NCI-H2196 (cell line): ENCODE measurements at regions not wholly inside any gene's neighbourhood (a gene's known extent, or its start where the extent isn't known, plus 50 kb on each side); places are given as distances from the start of the nearest gene placed in this dataset.

Experiments used
- DNase-seq: peaks from one replicate; lab custom pipeline; 2025; ENCODE audit not compliant: unreplicated experiment; lab: John Stamatoyannopoulos, UW

DNA sequence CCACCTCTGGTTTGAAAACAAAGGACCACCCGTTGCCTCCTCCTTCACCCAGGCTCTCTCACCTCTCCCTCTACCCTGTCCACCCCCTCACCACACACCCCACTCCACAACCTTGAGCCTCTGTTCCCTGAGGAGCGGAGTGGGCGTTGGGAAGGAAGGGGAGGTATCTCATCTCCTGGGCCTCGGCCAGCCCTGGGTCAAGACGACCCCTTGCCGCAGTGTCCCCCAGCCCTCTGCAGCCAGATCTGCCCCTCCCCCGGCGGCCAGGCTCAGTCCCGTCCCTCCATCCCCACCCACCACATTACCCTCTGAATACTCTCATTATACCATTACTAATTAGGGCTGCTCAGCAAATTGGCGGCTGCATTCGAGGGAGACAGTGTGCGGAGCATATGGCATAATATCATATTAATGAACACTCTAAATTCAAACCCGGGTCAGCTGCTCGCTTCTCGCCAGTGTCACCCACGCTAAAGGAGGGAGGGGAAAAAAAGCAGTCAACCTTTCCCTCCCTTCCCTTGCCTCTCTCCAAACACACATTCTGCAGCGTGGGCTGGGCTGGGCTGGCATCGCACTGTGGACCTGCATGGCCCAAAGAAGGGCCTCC is 123.2 kb upstream of the LHX1 start:
- DNase-seq = no peak

- DNase-seq = no peak
Observed at GRCh38 chr17:36814958-36815357, 122.3 kb upstream of the LHX1 start.

- DNase-seq = no peak
Observed at GRCh38 chr17:36816214-36816906, 120.9 kb upstream of the LHX1 start.

GRCh38 chr17:36816907-36817288 is 120.4 kb upstream of the LHX1 start:
- DNase-seq = no peak

- DNase-seq = no peak
Observed at GRCh38 chr17:36817483-36818048, 119.7 kb upstream of the LHX1 start.

GRCh38 chr17:36818134-36818825 is 119.0 kb upstream of the LHX1 start:
- no peak for DNase-seq

GRCh38 chr17:36823850-36824677 is 113.2 kb upstream of the LHX1 start:
- DNase-seq = no peak

DNA sequence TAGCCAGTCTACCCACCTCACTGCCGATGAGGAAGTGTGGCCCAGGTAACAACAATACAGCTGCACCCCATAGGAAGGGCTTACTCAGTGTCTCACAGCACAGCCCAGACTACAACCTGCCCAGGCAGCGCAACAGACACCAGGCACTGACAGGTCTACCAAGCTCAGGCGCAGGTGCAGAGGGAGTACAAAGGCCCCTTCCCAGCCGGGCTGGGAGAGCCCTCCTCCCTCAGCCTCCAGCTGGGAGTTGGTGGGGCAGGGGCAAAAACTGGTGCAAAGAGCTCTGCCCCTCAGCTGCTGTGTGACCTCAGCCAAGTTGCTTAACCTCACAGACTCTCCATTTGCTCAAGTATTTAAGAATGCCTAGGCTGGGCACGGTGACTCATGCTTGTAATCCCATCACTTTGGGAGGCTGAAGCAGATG is 112.6 kb upstream of the LHX1 start:
- DNase-seq = no peak

- DNase-seq = no peak
Observed at GRCh38 chr17:36825113-36825512, 112.2 kb upstream of the LHX1 start.

- no peak for DNase-seq
Observed at GRCh38 chr17:36825521-36825920, 111.8 kb upstream of the LHX1 start.

DNA sequence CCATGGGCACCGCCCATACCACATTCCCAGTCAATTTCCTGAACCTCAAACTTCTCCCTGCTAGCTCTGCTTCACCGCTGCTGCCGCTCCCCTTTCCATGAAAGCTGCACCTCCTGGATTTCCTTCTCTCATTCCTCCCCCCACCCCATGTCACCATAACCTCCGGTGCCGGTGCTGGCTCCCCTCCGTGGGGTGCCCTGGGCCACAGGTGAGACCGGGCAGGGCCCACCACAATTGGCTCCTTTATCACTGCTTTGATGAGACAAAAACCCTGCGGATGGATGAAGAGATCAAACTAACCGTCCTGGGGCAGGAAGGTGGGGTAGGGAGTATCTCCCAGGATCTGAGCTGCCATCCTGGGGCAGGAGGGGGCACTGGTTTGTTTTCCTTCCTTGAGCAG is 111.3 kb upstream of the LHX1 start:
- no peak for DNase-seq

GRCh38 chr17:36827081-36827480 is 110.2 kb upstream of the LHX1 start:
- DNase-seq = no peak

- no peak for DNase-seq
Observed at GRCh38 chr17:36829676-36830075, 107.6 kb upstream of the LHX1 start.

DNA sequence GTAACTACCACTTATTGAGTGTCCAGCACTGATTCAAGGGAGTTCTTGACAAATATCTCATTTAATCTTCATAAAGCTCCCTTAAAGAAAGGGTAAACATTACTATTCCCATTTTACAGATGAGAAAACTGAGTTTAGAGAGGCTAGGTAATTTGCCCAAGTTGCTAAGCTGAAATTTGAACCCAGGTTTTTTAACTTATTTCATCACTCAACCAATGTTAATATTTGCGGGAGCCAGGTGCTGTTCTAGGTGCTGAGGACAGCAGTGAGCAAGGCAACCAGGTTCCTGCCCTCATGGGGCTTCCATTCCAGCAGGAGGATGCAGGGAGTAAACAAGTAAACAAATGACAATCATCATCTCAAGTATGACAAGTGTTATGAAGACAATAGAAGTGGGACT is 104.0 kb upstream of the LHX1 start:
- no peak for DNase-seq

- no peak for DNase-seq
Observed at GRCh38 chr17:36835036-36835435, 102.2 kb upstream of the LHX1 start.

GRCh38 chr17:36837195-36837938 is 99.9 kb upstream of the LHX1 start:
- no peak for DNase-seq

- no peak for DNase-seq
Observed at GRCh38 chr17:36837939-36838272, 99.4 kb upstream of the LHX1 start.

DNA sequence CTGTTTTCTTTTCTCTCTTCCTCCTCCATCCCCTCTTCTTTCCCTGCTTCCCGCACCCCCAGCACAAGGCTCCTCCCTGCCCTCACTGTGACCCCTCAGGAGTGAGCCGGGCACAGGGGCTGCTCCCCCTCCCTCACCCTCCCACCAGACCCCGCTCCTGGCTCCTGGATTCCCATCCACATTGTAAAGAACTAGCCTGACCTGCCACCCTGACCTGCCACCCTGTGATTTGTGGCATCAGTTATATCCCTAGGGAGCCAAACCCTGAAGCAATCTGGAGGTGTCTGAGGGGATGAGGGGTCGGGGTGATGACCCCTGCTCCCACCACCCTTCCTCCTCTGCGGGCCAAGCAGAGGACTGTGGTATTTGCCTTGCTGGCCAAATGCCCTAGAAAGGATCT is 98.0 kb upstream of the LHX1 start:
- no peak for DNase-seq

GRCh38 chr17:36840796-36841195 is 96.5 kb upstream of the LHX1 start:
- no peak for DNase-seq

DNA sequence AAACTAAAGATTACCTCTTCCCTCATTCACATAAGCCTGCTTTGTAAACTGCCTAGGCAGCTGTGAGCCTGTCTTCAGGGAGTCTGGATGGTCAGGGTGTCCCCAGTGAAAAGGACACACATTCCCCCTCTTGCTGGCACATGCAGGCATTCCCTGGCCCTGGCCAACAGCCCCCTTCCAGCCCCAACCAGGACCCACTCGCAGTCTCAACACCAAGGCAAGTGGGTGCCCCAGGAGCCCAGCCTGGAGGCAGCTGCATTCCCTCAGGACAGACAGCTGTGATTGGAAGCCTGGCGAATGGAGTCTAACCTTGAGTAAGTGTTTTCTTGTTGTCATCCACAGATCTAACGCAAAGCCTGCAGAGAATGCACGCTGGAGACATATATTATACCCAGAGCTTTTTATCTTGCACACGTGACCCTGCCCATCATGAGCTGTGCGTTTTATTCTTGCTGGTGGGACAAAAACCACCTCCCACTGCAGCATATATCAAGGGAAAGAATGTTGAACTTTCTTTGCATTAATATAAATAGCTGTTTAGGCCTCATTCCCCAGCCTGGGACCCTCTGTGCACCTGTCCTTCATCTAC is 95.0 kb upstream of the LHX1 start:
- no peak for DNase-seq
